Upper lobe of left lung (tissue), 6 donors: ENCODE measurements at regions not wholly inside any gene's neighbourhood (a gene's known extent, or its start where the extent isn't known, plus 50 kb on each side); places are given as distances from the start of the nearest gene placed in this dataset.

ENCODE experiments used
- ATAC-seq, 2 donors: fragments of 200-7000 bp; cut with Tn5 transposase; one replicate each; pipeline ENCODE4 v1.9.1; 2022; ENCODE audit warnings: mild to moderate bottlenecking in 2 of 2, moderate library complexity in 2 of 2; ENCODE audit not compliant: low FRiP score in 2 of 2
- DNase-seq, 2 donors: peaks; one replicate each; pipeline ENCODE4 v3.0.0-alpha.2; 2019 to 2020
- H3K27ac ChIP-seq, 4 donors: fragments of 200-600 bp; sonication (generic); one replicate each; pipeline ENCODE4 v1.5.1; 2016 to 2019
- H3K27me3 ChIP-seq, 4 donors: fragments of 200-600 bp; sonication (generic); one replicate each; pipeline ENCODE4 v1.5.1; 2017 to 2019
- H3K36me3 ChIP-seq, 4 donors: fragments of 200-600 bp; sonication (generic); one replicate each; pipeline ENCODE4 v1.5.1; 2016 to 2019
- H3K4me1 ChIP-seq, 4 donors: fragments of 200-600 bp; sonication (generic); one replicate each; pipeline ENCODE4 v1.5.1; 2018 to 2019
- H3K4me3 ChIP-seq, 4 donors: fragments of 200-600 bp; sonication (generic); one replicate each; pipeline ENCODE4 v1.5.1; 2017 to 2019; ENCODE audit warnings: mild to moderate bottlenecking in 2 of 4, moderate library complexity in 1 of 4
- H3K9me3 ChIP-seq, 4 donors: fragments of 200-600 bp; sonication (generic); one replicate each; pipeline ENCODE4 v1.5.1; 2018 to 2019
- EP300 ChIP-seq, 4 donors: sonication (generic); formaldehyde crosslinking; IDR thresholded peaks; one replicate each; pipeline ENCODE4 v1.5.1; 2017; ENCODE audit warnings: antibody characterized with exemption in 4 of 4, control low read depth in 2 of 4
- POLR2A ChIP-seq, 4 donors: fragments of 450-650 bp; IDR thresholded peaks; one replicate each; pipeline ENCODE4 v1.5.1; 2016 to 2017; ENCODE audit warnings: antibody characterized with exemption in 4 of 4, mild to moderate bottlenecking in 2 of 4
- POLR2AphosphoS5 ChIP-seq, 2 donors: sonication (generic); formaldehyde crosslinking; IDR thresholded peaks; one replicate each; pipeline ENCODE4 v1.5.1; 2017; ENCODE audit warnings: antibody characterized with exemption in 2 of 2
- WGBS, 2 donors: methylation state at CpG; one replicate each; pipeline ENCODE4 v1.1.5; 2017 to 2018; 5-methylcytosine and 5-hydroxymethylcytosine counted together
- TF ChIP-seq, protein P1 (sequence below), 6 experiments: fragments of 450-650 bp in 4 of 6; fragments of 200-600 bp in 2 of 6; sonication (generic) in 2 of 6; IDR thresholded peaks; one replicate each; pipeline ENCODE4 v1.5.1; 2016 to 2019; ENCODE audit warnings: antibody characterized with exemption in 6 of 6
- donor health status: DM: no; HTN: no; CAD: no; lungs with moderate emphysema.
- donor health status: DM: no; HTN: yes; CAD: no; lungs with severe emphysema.

DNA sequence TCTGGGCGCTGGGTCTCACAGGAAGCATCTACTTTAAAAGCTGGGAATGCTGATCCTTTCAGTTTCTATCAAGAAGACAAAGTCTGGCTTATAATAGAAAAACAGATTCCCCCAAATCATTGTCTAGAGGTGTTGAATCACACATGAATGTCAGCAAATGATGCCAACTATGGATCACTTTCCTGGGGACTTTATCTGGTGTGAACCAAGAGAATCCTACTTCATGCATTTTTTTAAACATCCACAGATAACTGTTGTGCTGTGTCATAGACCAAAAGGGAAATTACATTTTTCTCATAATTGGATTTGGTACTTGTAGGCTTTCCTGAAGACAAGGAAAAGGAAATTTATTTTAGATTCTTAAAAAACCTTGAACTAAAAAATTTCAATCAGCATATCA, 132.7 kb downstream of the CD47 start:
- ATAC-seq = no peak
- 33 to 65% methylated on average over 1 of the region's 1 CpG for WGBS, 2 donors

DNA sequence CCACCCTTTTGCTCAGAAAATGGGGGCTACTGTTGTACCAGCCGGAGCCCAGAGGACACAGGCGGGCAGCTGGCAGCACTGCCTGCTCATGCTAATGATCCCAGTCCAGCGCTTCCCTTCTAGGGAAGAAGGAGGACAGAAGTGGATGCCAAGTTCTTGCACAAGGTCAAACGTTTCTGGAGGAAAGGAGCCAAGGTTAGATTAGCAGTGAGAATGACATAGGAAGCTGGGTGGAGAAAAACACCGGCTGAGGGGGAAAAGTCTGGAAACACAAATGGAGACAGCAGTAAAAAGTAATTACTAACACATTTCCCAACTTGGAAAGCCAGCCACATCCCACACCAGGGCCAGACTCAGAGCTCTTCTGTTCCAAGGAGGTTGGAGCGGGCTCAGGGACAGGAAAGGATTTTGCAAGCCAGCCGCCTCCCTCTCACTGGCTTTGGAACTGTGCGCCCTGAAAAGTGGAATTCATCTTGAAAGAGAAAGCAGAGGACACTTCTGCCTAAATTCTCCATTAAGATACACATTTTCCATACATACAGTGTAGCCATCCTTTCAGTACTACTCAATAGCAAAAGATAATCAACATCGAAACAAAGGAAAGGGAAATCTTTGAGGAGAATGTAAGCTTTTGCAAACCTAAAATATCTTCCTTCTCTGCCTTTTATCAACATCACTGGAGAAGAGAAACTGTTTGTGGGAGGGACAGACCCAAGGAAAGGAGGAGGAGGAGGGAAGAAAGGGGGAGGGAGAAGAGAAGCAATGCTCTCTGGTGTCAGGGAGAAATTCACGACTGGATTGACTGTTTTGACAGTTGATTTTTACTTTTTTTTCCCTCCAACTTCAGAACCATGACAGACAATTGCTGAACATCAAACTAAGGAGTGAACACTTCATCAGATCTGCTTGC, 133.6 kb downstream of the CD47 start:
- no peaks in the 10 kb centered on the region for H3K9me3 ChIP-seq
- peaks cover 9 to 24% (median 13%) of the 10 kb centered on the region in 4 donors for H3K4me1 ChIP-seq
- ATAC-seq (peak; percentile 85 to 95), DNase-seq (peak; percentile 54 to 56)
- no peaks in the 10 kb centered on the region for H3K36me3 ChIP-seq
- peak overlapping the region in 3 of 4 donors; percentile 9 to 25 (median 13) for H3K4me3 ChIP-seq
- no peaks in the 10 kb centered on the region for H3K27me3 ChIP-seq
- 27 to 40% methylated on average over 10 of the region's 10 CpGs for WGBS, 2 donors
- TF ChIP-seq POLR2AphosphoS5 (IDR thresholded peaks at IDR 0.05) (peak; percentile 18 to 24), EP300 (IDR thresholded peaks at IDR 0.05) (no peak), POLR2A (IDR thresholded peaks at IDR 0.05) (no peak)
- TF ChIP-seq, protein P1, sequence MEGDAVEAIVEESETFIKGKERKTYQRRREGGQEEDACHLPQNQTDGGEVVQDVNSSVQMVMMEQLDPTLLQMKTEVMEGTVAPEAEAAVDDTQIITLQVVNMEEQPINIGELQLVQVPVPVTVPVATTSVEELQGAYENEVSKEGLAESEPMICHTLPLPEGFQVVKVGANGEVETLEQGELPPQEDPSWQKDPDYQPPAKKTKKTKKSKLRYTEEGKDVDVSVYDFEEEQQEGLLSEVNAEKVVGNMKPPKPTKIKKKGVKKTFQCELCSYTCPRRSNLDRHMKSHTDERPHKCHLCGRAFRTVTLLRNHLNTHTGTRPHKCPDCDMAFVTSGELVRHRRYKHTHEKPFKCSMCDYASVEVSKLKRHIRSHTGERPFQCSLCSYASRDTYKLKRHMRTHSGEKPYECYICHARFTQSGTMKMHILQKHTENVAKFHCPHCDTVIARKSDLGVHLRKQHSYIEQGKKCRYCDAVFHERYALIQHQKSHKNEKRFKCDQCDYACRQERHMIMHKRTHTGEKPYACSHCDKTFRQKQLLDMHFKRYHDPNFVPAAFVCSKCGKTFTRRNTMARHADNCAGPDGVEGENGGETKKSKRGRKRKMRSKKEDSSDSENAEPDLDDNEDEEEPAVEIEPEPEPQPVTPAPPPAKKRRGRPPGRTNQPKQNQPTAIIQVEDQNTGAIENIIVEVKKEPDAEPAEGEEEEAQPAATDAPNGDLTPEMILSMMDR (IDR thresholded peaks at IDR 0.05) = no peak
- H3K27ac ChIP-seq = peak overlapping the region; percentile 54 to 70 (median 55)

More for the DNA sequence above, 132.7 kb downstream of the CD47 start:
- Histone ChIP-seq H3K4me3 (no peak overlapping the region), H3K4me1 (peaks cover 9 to 24% (median 13%) of the 10 kb centered on the region in 4 donors), H3K27me3 (no peaks in the 10 kb centered on the region), H3K36me3 (no peaks in the 10 kb centered on the region), H3K9me3 (no peaks in the 10 kb centered on the region), H3K27ac (peak overlapping the region; percentile 54 to 70 (median 55))
- no peak for TF ChIP-seq POLR2AphosphoS5 (IDR thresholded peaks at IDR 0.05)
- no peak for TF ChIP-seq EP300 (IDR thresholded peaks at IDR 0.05)
- TF ChIP-seq, protein P1 (IDR thresholded peaks at IDR 0.05) = no peak
- TF ChIP-seq POLR2A (IDR thresholded peaks at IDR 0.05) = no peak
- no peak for DNase-seq

DNA sequence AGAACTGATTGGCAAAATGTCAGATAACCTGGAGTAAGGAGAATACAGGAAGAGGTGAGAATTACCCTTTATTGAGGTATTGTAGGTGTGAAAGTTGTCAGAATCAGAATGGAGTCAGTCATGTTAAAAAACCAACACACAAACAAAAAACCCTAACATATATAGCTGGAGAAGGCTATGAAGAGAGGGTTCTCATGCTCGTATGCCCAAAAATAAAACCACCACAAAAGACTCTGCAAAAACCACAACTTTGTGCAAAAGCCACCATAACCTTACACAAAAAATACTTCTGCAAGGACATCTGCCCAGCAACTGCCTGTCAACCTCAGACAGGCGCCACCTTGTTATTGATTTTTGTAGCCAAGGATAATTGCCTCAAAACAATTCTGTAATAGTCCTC, 136.0 kb downstream of the CD47 start:
- Histone ChIP-seq H3K4me1 (peaks cover 9 to 24% (median 13%) of the 10 kb centered on the region in 4 donors), H3K27ac (no peak overlapping the region), H3K4me3 (no peak overlapping the region), H3K36me3 (no peaks in the 10 kb centered on the region), H3K9me3 (no peaks in the 10 kb centered on the region), H3K27me3 (no peaks in the 10 kb centered on the region)
- ATAC-seq (no peak), DNase-seq (no peak)
- no peak for TF ChIP-seq POLR2A (IDR thresholded peaks at IDR 0.05)
- no peak for TF ChIP-seq POLR2AphosphoS5 (IDR thresholded peaks at IDR 0.05)
- TF ChIP-seq EP300 (IDR thresholded peaks at IDR 0.05) = no peak
- TF ChIP-seq, protein P1 (IDR thresholded peaks at IDR 0.05) = no peak
- WGBS, 2 donors = 69 to 71% methylated on average over 2 of the region's 2 CpGs

DNA sequence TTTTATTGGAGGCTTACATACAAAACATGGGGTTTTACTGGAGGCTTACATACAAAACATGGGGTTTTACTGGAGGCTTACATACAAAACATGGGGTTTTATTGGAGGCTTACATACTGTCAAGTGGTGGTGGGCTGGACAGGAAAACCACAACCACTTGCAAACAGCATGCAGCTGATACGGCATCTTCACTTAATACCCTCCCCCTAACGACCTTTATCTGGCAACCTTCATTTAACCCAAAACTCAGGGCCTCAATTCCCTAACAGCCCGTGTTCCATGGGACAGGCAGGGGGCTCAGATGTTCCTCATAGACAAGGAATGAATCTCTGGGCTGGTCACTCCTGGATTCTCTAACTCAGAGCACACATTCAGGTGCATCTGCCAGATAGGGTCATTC, 137.1 kb downstream of the CD47 start:
- Histone ChIP-seq H3K4me3 (no peak overlapping the region), H3K9me3 (no peaks in the 10 kb centered on the region), H3K27me3 (no peaks in the 10 kb centered on the region), H3K36me3 (no peaks in the 10 kb centered on the region), H3K27ac (no peak overlapping the region), H3K4me1 (peaks cover 9 to 24% (median 13%) of the 10 kb centered on the region in 4 donors)
- TF ChIP-seq EP300 (IDR thresholded peaks at IDR 0.05) = no peak
- no peak for TF ChIP-seq POLR2AphosphoS5 (IDR thresholded peaks at IDR 0.05)
- no peak for TF ChIP-seq POLR2A (IDR thresholded peaks at IDR 0.05)
- TF ChIP-seq, protein P1 (IDR thresholded peaks at IDR 0.05) = no peak
- DNase-seq = no peak
- 47 to 68% methylated on average over 3 of the region's 3 CpGs for WGBS, 2 donors
- ATAC-seq = no peak
